Suppressor macrophage (primary cell): ENCODE measurements at regions not wholly inside any gene's neighbourhood (a gene's known extent, or its start where the extent isn't known, plus 50 kb on each side); places are given as distances from the start of the nearest gene placed in this dataset.

Experiments used
- DNase-seq, 4 experiments: peaks; one replicate each; pipeline ENCODE4 v3.0.0-alpha.2; 2020 to 2022

DNA sequence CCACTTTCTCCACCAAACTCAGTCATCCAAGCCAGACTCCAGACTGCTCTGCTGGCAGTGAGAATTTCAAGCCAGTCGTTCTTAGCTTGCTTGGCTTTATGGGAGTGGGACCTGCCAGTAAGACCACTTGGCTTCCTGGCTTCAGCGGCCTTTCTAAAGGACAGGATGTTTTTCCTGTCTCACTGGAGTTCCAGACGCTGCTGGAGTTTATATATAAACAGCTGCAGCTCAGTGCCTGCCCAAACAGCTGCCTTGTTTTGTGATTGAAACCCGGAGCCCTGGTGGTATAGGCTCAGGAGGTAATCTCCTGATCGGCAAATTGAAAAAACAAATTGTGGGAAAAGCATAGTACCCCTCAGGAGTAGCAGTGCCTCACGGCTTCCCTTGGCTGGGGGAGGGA, 1165.8 kb upstream of the ADGRL3 start:
- DNase-seq = no peak

DNA sequence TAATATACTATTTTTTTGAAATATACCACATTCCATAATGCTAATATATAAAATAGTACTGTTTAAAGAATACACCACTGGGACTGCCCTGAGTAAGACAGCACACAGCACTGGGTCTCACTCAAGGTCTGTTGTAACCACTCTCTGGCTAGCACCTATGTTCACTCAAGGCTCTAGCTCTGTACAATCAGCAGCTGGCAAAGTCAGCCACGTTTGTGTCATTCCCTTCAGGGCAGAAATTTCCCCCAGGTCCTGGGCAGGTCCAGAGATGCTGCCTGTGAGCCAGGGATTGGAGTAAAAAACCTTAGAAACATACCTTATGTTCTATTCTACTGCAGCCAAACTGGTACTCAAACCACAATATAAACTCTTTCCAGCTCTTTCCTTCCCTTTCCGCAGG, 1160.2 kb upstream of the ADGRL3 start:
- DNase-seq = no peak

DNA sequence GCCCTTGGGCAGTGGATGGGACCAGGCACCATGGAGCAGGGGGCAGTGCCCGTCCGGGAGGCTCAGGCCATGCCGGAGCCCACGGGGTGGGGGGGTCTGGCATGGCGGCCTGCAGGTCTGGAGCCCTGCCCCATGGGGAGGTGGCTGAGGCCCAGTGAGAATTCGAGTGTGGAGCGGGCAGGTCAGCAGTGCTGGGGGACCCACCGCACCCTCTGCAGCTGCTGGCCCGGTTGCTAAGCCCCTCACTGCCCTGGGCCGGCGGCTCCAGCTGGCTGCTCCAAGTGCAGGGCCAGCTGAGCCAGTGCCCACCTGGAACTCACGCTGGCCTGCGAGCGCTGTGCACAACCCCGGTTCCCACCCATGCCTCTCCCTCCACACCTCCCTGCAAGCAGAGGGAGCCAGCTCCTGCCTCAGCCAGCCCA, 1157.9 kb upstream of the ADGRL3 start:
- DNase-seq = no peak

DNA sequence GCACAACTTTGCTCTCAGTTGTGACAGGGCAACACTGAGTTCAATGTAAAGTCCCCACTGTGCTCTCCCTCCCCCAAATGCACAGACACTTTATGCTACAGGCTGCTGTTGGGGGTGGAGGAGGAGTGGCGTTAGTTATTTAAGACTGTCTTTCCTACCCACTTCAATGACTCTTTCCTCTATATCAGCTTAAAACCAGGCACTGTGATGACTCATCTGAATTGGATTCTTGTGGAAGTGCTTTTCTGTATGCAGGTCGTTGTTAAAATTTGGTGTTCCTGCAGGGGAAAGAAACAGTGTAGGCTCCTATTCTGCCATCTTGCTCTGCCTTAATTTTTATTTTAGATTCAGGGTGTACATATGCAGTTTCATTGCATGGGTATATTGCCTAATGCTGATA, 1157.2 kb upstream of the ADGRL3 start:
- no peak for DNase-seq

DNA sequence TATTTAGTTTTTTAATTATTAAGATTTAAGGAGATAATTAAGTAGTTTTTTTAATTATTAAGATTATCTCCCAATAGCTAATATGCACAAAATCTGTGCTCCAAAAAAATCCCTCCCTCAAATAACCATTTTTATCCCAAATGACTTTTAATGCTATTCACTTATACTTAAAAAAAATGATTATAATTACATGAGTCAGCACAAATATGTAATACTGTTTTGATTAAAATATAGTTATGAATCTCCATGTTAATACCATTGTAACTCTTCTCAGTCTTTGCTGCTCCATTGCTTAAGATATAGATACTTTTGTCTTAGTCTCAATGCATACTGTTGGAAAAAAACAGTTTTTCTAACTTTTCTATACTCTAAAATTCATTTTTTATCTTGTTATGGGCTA, 1121.1 kb upstream of the ADGRL3 start:
- DNase-seq = no peak

DNA sequence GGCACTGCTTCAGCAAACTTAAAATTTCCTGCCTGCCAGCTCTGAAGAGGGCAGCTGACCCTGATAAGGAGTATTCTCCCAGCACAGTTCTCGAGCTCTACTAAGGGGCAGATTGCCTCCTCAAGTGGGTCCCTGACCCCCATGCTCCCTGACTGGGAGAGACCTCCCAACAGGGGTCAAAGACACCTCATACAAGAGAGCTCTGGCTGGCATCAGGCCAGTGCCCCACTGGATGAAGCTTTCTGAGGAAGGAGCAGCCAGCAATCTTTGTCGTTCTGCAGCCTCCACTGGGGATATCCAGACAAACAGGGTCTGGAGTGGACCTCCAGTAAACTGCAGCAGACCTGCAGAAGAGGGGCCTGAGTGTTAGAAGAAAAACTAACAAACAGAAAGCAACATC, 1118.3 kb upstream of the ADGRL3 start:
- DNase-seq = no peak

DNA sequence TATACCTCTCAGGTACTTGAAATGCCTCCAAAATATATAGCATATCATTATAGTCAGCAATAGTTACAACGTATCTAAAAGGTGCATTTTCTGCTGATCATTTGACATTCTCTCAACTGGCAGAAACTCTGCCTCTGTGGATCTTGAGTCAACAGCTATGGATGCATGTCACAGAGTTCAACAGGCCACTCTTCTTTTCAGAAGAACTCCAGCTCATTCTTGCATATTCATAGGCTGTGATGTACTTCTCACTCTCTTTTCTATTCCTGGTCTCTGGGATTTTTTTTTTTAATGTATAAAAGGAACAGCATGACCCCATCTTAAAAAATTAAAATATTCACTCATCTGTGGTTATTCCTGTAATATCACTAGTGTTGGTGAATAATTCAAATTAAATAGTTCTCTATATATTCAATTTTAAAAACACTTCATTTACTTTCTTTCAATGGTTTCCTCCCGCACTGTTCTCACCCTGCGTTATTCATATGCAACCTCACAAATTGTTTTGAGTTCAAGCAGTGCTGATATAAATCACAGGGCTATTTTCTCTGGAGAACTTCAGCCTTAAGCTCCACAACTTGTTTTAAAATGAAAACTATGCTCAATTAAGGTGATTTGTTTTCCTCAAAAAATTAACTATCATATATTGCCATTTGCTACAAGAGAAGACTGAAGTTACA, 1111.2 kb upstream of the ADGRL3 start:
- no peak for DNase-seq

DNA sequence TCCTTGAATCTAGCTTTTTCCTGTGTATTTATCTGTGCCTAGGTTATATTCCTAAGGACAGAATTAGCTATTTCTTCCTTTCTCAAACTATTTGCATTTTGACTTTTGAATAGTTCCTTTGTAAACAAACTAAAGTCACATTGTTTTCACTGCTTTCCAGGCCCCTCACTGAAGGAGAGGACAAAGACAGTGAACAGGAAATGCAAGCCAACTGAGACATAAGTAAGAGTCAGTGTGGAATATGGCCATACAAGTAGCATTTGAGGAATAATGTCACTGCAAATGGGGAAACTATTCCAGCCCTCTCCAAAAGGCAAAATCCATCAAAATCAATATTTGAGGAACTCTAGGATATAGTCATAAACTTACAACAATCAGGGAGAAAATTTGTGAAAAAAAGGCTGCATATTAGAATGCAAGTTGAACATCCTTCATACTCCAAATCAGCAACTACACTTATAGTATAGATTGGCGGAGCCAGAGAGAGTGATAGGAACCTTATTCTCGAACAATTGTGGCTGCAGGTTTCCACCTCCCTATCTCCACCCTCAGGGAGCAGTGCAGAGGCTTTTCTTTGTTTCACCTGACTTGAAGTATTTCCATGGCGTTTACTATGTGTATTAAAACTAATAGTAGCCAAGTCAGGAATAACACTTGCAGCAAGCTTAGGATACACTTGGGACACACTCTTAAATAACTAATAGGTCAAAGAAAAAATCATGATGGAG, 1110.4 kb upstream of the ADGRL3 start:
- DNase-seq = no peak

DNA sequence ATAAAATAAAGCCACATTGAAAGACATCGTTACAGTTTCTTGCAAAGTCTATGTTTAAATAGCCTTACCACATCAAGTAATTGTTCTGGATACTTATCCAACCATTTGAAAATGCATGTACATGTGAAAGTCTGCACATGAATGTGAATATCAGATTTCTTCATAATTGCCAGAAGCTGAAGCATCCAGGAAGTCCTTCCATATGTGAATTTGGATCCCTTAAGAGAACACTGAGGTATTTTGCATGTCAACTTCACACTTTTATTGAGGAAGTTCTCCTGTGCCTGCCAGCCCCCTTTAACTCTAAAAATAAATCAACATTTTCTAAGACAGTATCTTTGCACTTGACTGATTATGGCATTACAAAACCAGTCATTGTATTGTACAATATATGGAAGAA, 1103.5 kb upstream of the ADGRL3 start:
- no peak for DNase-seq

DNA sequence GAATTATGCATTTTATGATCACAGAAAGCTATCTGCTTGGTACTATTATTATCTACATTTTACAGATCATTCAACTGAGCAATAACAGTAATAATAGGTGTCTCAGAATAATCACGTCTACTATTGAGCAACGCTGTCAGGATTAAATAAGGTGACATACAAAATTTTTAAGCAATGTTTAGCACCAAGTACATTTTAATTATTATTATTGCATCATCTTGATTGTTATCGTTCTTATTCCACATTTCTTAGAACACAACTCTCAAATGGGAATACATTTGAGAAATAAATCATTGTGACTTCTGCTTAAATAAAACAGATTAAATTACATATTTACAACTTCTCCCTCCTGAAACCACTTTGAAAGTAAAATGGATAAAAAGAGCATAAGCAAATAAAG, 1083.5 kb upstream of the ADGRL3 start:
- DNase-seq = no peak

DNA sequence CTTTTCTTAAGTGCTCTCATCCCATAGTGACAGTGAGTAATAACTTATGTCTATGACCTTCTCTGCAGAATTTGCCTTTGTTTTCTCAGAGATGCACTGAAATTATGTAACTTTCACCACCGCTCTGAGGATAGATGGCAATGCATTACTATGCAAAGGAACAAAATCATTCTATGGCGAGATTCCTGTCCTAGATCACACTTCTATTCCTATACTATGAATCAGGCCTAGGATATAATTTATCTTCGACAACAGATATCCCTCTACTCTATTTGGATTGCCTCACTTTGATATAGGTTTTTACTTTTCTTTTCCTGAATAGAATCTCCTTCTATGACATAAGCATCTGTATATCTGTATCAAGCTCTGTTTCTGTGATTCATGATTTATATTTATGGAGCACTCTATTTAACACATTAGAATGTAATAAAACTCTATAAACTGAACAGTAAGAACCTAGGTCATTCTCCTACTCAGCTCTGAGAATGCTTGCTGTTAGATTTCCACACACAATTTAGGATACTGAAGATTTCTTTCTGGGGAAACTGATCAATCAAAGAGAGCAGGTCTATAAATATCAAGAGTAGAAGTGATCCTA, 1082.3 kb upstream of the ADGRL3 start:
- DNase-seq = no peak

DNA sequence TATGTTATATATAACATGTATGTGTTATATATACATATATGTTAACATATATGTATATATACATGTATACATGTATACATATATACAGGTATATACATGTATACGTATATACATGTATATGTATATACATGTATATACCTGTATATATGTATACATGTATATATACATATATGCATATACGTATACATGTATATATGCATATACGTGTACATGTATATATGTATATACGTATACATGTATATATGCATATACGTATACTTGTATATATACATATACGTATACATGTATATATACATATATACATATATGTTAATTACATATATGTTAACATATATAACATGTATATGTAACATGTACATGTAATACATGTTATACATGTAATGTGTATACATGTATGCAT, 1077.3 kb upstream of the ADGRL3 start:
- DNase-seq = no peak

DNA sequence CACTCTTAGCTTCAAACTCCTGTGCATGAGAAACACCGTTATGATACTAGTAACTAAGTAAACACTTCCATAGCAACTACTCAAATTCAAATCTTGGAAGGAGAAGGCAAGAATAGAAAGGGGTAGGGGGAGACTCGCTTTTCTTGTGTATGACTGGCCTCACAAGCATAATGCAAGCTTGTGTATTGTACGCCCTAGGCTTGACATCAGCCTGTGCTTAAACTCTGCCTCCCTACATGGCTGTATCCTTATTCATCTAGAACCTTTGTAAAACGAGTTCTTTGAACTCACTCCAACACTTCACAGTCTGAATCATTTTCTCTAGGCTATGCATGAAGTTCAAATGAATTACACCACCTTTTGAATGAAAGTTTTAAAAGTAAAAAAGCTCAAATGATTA, 1071.2 kb upstream of the ADGRL3 start:
- DNase-seq = no peak

DNA sequence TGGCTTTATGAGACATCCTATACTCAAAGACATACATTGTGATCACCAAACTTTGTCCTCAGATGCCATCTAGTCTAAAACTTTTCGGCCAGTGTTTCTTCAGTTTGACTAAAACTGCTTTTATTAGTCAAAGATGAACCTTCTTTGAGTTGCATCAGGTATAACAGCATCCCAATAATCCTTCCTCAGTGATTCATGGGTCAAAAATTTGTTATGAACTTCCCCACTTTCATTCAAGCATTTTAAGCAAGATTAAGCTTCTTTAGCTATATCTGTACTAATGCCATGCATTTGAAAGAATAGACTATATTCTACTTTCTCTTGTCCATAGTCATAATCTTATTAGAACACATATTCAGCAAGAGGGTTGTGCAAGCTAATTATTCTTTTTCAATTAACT, 1070.4 kb upstream of the ADGRL3 start:
- DNase-seq = no peak

DNA sequence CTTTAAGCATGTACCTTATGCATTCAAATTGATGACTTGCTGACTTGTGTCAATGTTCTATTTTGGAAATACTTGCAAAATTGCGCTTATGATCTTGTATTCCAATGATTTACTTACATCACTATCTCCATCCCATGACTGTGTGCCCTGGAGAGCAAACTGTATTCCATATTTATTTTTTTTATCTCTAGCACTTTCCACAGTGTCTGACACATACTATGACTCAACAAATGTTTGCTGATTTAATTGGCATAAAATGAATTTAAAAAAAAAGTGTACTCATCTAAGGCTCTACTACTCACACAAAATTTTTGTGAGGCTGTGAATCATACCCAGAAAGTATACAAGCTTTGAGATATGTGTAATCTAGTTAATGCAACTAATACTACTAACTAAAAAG, 1066.8 kb upstream of the ADGRL3 start:
- DNase-seq = no peak

DNA sequence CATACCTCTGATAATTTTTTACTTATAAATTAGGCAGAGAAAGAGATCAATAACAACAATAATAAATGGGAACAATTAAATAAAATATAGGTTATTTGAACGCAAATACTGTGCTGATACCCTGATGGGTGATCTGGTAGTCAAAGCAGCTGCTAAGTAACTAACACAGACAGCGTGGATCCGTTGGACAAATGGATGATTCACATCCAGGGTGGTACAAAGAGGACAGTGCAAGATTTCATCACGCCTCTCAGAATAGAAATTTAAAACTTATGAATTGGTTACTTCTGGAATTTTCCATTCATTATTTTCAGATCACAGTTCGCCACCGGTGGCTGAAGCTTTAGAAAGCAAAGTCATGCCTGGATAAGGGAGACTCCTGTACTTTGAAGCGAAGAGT, 1066.0 kb upstream of the ADGRL3 start:
- DNase-seq = no peak

DNA sequence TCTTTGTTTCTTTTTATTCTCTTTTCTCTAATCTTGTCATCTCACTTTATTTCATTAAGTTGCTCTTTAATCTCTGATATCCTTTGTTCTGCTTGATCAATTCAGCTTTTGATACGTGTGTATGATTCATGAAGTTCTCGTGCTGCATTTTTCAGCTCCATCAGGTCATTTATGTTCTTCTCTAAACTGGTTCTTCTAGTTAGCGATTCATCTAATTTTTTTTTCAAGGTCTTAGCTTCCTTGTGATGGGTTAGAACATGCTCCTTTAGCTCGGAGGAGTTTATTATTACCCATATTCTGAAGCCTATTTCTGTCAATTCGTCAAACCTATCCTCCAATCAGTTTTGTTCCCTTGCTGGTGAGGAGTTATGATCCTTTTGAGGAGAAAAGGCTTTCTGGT, 1045.0 kb upstream of the ADGRL3 start:
- DNase-seq = no peak

DNA sequence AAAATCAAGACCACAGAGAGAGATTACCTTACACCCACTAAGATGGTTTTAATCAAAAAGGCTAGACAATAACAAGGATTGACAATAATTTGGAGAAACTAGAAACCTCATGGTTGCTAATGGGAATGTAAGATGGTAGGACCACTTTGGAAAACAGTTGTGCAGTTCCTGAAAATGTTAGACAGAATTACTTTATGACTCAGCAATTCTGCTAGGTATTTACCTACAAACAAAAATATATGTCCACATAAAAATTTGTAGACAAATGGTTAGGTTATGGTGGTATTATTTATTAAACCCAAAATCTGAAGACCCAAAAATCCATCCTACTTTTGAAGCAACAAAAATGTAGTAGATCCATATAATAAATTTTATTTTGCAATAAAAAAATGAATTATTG, 1027.0 kb upstream of the ADGRL3 start:
- DNase-seq = no peak

DNA sequence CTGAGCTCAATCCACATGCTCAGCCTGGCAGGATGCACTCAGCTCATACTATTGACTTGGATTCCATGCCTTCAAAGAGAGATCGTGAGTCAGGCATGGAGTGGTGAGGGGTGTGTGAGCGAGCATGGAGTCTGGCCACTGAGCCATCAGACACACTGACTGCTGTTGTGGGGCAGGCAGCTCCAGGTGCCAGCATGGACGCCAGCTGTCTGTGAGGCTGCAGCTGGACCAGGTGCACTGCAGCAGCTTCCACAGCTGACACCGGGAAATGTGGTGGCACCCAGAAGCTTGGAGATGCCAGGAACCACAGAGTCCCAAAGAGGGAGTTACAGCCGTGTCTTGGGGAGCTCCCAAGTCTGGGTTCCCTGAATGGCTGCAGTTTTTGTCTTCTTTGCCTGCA, 1026.4 kb upstream of the ADGRL3 start:
- DNase-seq = no peak

DNA sequence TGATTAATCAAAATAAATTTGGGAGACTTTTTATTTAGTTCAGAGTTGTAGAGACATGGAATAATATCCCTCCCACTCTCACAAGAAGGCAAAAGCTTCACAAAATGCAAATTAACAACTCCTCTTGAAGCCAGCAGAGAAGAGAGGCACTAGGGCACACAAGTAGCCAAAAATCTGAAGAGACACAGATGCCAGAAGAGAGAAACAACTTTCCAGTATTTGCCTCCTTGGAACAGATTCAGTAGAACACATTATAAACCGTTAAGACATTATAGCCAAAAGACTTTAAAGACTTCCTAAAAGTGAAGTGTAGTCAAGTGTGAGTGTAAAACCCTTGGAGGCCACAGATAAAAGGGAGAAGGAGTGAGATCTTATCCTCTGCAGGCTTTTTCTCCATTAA, 1024.9 kb upstream of the ADGRL3 start:
- no peak for DNase-seq

DNA sequence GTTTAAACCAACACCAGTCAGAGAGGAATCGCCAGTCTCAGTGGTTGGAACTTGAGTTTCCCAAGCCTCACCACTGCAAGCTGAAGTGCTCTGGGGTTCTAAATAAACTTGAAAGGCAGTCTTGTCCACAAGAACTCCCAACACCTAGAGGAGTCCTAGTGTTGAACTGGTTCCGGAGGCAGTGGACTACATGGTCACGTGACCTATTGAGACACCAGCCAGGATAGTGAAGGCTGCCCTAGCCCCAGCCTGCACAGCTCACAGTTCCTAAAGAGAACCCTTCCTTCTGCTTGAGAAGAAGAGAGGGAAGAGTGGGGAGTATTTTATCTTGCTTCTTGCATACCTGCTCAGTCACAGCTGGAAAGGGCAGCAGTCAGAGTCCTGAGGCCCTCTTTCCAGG, 1012.7 kb upstream of the ADGRL3 start:
- DNase-seq = no peak

DNA sequence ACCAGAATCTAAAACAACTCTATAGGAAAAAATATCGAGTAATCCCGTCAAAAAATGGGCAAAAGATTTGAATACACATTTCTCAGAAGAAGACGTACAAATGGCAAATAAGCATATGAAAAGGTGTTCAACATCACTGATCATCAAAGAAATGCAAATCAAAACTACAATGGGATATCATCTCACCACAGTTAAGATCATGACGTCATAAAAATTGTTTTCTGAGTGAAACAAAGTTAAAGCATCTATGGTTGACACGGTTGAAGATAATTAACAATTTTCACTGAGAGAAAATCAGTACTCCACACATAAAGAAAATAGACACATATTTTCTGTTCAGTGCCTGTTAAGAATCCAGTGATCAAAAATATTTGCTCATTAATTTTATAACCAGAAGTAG, 1010.8 kb upstream of the ADGRL3 start:
- no peak for DNase-seq

DNA sequence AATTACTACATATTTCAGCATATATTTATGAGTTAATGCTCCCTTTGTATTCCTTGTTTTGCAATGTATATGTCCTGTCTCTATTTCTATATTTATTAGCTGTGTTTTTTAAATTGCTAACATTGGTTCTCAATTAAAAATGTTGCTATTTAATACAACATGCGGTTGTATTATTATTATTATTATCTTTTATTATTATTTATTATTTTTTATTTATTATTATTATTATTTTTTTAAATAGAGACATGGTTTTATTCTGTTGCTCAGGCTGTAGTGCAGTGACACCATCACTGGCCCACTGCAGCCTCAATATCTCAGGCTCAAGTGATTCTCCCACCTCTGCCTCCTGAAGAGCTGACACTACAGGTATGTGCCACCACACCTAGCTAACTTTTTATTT, 1005.9 kb upstream of the ADGRL3 start:
- DNase-seq = no peak

DNA sequence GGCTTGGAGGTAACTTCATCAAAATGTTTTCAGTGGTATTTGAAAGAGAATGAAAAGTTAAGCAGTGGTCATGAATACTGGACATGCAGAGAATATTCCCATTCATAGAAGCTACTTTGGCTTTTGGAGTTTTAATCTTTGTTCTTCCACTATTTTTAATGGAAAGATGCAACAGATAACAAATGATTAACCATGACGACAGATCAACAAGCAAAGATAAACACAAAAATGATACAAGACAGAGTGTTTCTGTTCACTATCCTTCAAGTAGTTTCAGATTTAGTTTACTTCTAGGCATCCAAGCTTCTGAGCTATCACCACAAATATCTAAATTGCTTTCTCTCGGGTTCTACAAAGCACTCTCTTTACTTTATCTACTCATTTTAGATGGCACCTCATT, 1004.9 kb upstream of the ADGRL3 start:
- DNase-seq = no peak
